GM23338 (cell line): ENCODE measurements at regions not wholly inside any gene's neighbourhood (a gene's known extent, or its start where the extent isn't known, plus 50 kb on each side); places are given as distances from the start of the nearest gene placed in this dataset.

Experiments
- ATAC-seq: fragments of 200-7000 bp; cut with Tn5 transposase; 3 replicates; pipeline ENCODE4 v1.9.1; 2020
- DNase-seq: peaks from one replicate; pipeline ENCODE4 v3.0.0-alpha.2; 2015; ENCODE audit warnings: low spot score
- H2AFZ ChIP-seq: fragments of 200-600 bp; sonication (generic); 2 replicates; pipeline ENCODE4 v1.8.0; 2016; ENCODE audit warnings: antibody characterized with exemption, mild to moderate bottlenecking, moderate library complexity
- H3F3A ChIP-seq: fragments of 200-600 bp; sonication (generic); replicated peaks from 2 replicates; pipeline ENCODE4 v1.8.0; 2017; ENCODE audit warnings: antibody characterized with exemption, mixed run types, low read depth
- H3K27ac ChIP-seq: fragments of 200-600 bp; sonication (generic); 2 replicates; pipeline ENCODE4 v1.6.1; 2016; ENCODE audit warnings: low read depth
- H3K27me3 ChIP-seq: fragments of 200-600 bp; sonication (generic); 2 replicates; pipeline ENCODE4 v1.8.0; 2016; ENCODE audit warnings: mild to moderate bottlenecking, mixed run types, moderate library complexity; ENCODE audit not compliant: insufficient read depth
- H3K36me3 ChIP-seq: fragments of 200-600 bp; sonication (generic); 2 replicates; pipeline ENCODE4 v1.8.0; 2016; ENCODE audit warnings: mild to moderate bottlenecking; ENCODE audit not compliant: insufficient read depth
- H3K4me1 ChIP-seq: fragments of 200-600 bp; sonication (generic); 2 replicates; pipeline ENCODE4 v1.8.0; 2016; ENCODE audit warnings: mild to moderate bottlenecking, moderate library complexity; ENCODE audit not compliant: insufficient read depth
- H3K4me2 ChIP-seq: fragments of 200-600 bp; sonication (generic); 2 replicates; pipeline ENCODE4 v1.7.1; 2017; ENCODE audit warnings: mixed run types
- H3K4me3 ChIP-seq: fragments of 200-600 bp; sonication (generic); 2 replicates; pipeline ENCODE4 v1.6.1; 2016; ENCODE audit warnings: mixed run types
- H3K79me2 ChIP-seq: fragments of 200-600 bp; sonication (generic); replicated peaks from 2 replicates; pipeline ENCODE4 v1.8.0; 2017; ENCODE audit warnings: mild to moderate bottlenecking; ENCODE audit not compliant: insufficient read depth
- H3K9me2 ChIP-seq: fragments of 200-600 bp; sonication (generic); 2 replicates; pipeline ENCODE4 v1.8.0; 2017; ENCODE audit not compliant: insufficient read depth
- H4K20me1 ChIP-seq: fragments of 200-600 bp; sonication (generic); replicated peaks from 2 replicates; pipeline ENCODE4 v1.8.0; 2017; ENCODE audit warnings: mild to moderate bottlenecking; ENCODE audit not compliant: insufficient read depth
- H3K27ac Mint-ChIP-seq: 2 replicates; pipeline ENCODE4 v1.8.0; 2020; ENCODE audit warnings: inconsistent platforms, mild to moderate bottlenecking, moderate library complexity, mixed read lengths
- H3K27me3 Mint-ChIP-seq: 3 replicates; pipeline ENCODE4 v1.8.0; 2022; ENCODE audit warnings: low read depth, mild to moderate bottlenecking, moderate library complexity, mixed read lengths, inconsistent platforms; ENCODE audit not compliant: insufficient read depth, poor library complexity
- H3K36me3 Mint-ChIP-seq: 3 replicates; pipeline ENCODE4 v1.8.0; 2021; ENCODE audit warnings: low read depth, mild to moderate bottlenecking, inconsistent platforms, moderate library complexity, mixed read lengths
- H3K4me1 Mint-ChIP-seq: 3 replicates; pipeline ENCODE4 v1.8.0; 2020; ENCODE audit warnings: mild to moderate bottlenecking, inconsistent platforms, mixed read lengths
- H3K4me3 Mint-ChIP-seq: 3 replicates; pipeline ENCODE4 v1.8.0; 2021; ENCODE audit warnings: moderate library complexity, mild to moderate bottlenecking, inconsistent platforms, mixed read lengths
- H3K9me3 Mint-ChIP-seq: 3 replicates; pipeline ENCODE4 v1.8.0; 2020; ENCODE audit warnings: moderate library complexity, mild to moderate bottlenecking, inconsistent platforms, mixed read lengths
- CREB1 ChIP-seq: fragments of 250-450 bp; sonication (Bioruptor Pico); IDR thresholded peaks from 2 replicates; pipeline ENCODE4 v1.5.0; 2020; ENCODE audit warnings: low read depth, mild to moderate bottlenecking, moderate library complexity
- CTCF ChIP-seq, 2 experiments: fragments of 200-600 bp in 1 of 2; sonication (generic) in 1 of 2; conservative IDR thresholded peaks; 2 replicates each; pipeline versions ENCODE4 v1.5.1 to v1.6.1; 2016 to 2017; ENCODE audit warnings: antibody characterized with exemption in 2 of 2, low read depth in 2 of 2, mild to moderate bottlenecking in 2 of 2, moderate library complexity in 1 of 2
- ETS1 ChIP-seq: IDR thresholded peaks from 2 replicates; pipeline ENCODE4 v1.6.1; 2016; ENCODE audit warnings: antibody characterized with exemption
- EZH2 ChIP-seq: fragments of 200-600 bp; sonication (generic); IDR thresholded peaks from one replicate; pipeline ENCODE4 v1.8.0; 2017; ENCODE audit warnings: antibody characterized with exemption, mild to moderate bottlenecking, low read depth; ENCODE audit not compliant: unreplicated experiment
- POLR2AphosphoS5 ChIP-seq: IDR thresholded peaks from 2 replicates; pipeline ENCODE4 v1.6.1; 2016; ENCODE audit warnings: antibody characterized with exemption, low read depth
- REST ChIP-seq: IDR thresholded peaks from one replicate; pipeline ENCODE4 v1.6.1; 2018; ENCODE audit warnings: antibody characterized with exemption; ENCODE audit not compliant: unreplicated experiment
- STAT1 ChIP-seq: IDR thresholded peaks from one replicate; pipeline ENCODE4 v1.6.1; 2016; ENCODE audit warnings: antibody characterized with exemption; ENCODE audit not compliant: unreplicated experiment
- ZNF114 ChIP-seq: fragments of 250-450 bp; sonication (Bioruptor Pico); IDR thresholded peaks from 2 replicates; pipeline ENCODE4 v1.5.0; 2020; ENCODE audit warnings: mild to moderate bottlenecking, moderate library complexity
- ZNF462 ChIP-seq: fragments of 250-450 bp; sonication (Bioruptor Pico); IDR thresholded peaks from 2 replicates; pipeline ENCODE4 v1.5.0; 2020; ENCODE audit warnings: mild to moderate bottlenecking, moderate library complexity

- no peak for TF ChIP-seq POLR2AphosphoS5
- TF ChIP-seq CREB1 (CRISPR knock-in tag), result no peak
- no peak for TF ChIP-seq ETS1
- TF ChIP-seq EZH2, result no peak
- TF ChIP-seq STAT1, result no peak
- no peak for TF ChIP-seq REST
- no peak for TF ChIP-seq ZNF114 (CRISPR knock-in tag)
- TF ChIP-seq CTCF (conservative IDR thresholded peaks at IDR 0.05; ENCODE audit: low read depth in 2 of 2), result no peak
- no peak for TF ChIP-seq ZNF462 (CRISPR knock-in tag)
- Mint-ChIP-seq H3K4me3 (no peak overlapping the region), H3K36me3 (no peaks in the 10 kb centered on the region), H3K4me1 (peaks cover 7% of the 10 kb centered on the region), H3K27me3 (no peaks in the 10 kb centered on the region), H3K27ac (no peak overlapping the region), H3K9me3 (no peaks in the 10 kb centered on the region)
- Histone ChIP-seq H3K36me3 (no peaks in the 10 kb centered on the region), H3F3A (no peaks in the 10 kb centered on the region), H3K4me3 (no peak overlapping the region), H3K4me1 (no peaks in the 10 kb centered on the region), H3K27ac (no peak overlapping the region), H3K79me2 (no peaks in the 10 kb centered on the region), H3K4me2 (no peak overlapping the region), H2AFZ (no peak overlapping the region), H3K9me2 (peaks cover 9% of the 10 kb centered on the region; the same call in 1 of the 2 replicates), H3K27me3 (no peaks in the 10 kb centered on the region), H4K20me1 (no peaks in the 10 kb centered on the region)
- DNase-seq, result no peak
- no peak for ATAC-seq
Measured at GRCh38 chr1:95386371-95386770, 152.4 kb downstream of the RWDD3 start.
